ENCODE measurements at regions not wholly inside any gene's neighbourhood (a gene's known extent, or its start where the extent isn't known, plus 50 kb on each side); places are given as distances from the start of the nearest gene placed in this dataset.

DNA sequence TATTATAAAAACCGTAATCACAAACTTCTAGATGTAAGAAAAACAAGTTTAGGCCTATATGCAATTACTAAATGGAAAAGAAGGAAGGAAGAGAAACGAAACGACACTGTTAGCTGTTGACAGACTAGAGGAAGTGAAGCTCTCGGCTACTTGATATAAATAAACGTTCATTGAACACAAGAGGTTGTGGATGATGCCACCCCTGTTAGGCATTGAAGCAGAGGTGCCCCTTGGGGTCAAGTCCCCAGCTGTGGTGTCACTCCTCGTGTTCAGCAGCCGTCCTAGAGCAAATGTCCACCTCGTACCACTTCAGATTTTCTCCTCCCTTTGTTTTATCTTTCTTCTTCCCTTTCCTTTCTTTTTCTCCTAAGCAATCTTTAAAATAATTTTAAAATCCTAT lies 146.5 kb upstream of the UBE2E1 start:
- TF ChIP-seq TCF12 (IDR thresholded peaks at IDR 0.05; ENCODE audit: low read depth, low read length) (no peak), POLR2AphosphoS5 (IDR thresholded peaks at IDR 0.05; ENCODE audit: low read length) (no peak), NFXL1 (IDR thresholded peaks at IDR 0.05; ENCODE audit: borderline replicate concordance) (no peak), RB1 (IDR thresholded peaks at IDR 0.05; ENCODE audit: borderline replicate concordance) (no peak), BMI1 (IDR thresholded peaks at IDR 0.05; ENCODE audit: borderline replicate concordance) (no peak), SMAD5 (IDR thresholded peaks at IDR 0.05; ENCODE audit: low read depth) (no peak)
- TF ChIP-seq, protein P1, sequence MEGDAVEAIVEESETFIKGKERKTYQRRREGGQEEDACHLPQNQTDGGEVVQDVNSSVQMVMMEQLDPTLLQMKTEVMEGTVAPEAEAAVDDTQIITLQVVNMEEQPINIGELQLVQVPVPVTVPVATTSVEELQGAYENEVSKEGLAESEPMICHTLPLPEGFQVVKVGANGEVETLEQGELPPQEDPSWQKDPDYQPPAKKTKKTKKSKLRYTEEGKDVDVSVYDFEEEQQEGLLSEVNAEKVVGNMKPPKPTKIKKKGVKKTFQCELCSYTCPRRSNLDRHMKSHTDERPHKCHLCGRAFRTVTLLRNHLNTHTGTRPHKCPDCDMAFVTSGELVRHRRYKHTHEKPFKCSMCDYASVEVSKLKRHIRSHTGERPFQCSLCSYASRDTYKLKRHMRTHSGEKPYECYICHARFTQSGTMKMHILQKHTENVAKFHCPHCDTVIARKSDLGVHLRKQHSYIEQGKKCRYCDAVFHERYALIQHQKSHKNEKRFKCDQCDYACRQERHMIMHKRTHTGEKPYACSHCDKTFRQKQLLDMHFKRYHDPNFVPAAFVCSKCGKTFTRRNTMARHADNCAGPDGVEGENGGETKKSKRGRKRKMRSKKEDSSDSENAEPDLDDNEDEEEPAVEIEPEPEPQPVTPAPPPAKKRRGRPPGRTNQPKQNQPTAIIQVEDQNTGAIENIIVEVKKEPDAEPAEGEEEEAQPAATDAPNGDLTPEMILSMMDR (IDR thresholded peaks at IDR 0.05 in 2 of 3, conservative IDR thresholded peaks at IDR 0.05 in 1 of 3; ENCODE audit: control insufficient read depth in 2 of 3, extremely low read depth in 1 of 3, insufficient read depth in 1 of 3, low read depth in 3 of 3, low read length in 3 of 3) = no peak
- TF ChIP-seq, protein P2, sequence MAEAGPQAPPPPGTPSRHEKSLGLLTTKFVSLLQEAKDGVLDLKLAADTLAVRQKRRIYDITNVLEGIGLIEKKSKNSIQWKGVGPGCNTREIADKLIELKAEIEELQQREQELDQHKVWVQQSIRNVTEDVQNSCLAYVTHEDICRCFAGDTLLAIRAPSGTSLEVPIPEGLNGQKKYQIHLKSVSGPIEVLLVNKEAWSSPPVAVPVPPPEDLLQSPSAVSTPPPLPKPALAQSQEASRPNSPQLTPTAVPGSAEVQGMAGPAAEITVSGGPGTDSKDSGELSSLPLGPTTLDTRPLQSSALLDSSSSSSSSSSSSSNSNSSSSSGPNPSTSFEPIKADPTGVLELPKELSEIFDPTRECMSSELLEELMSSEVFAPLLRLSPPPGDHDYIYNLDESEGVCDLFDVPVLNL (IDR thresholded peaks at IDR 0.05; ENCODE audit: low read depth, low read length) = no peak
